ENCODE measurements at regions not wholly inside any gene's neighbourhood (a gene's known extent, or its start where the extent isn't known, plus 50 kb on each side); places are given as distances from the start of the nearest gene placed in this dataset.

GRCh38 chr10:44851881-44852280 lies 59.3 kb upstream of the TMEM72 start:
- no peak for TF ChIP-seq CTCF (IDR thresholded peaks at IDR 0.05; ENCODE audit: low read depth, low read length, poor library complexity, severe bottlenecking)
- TF ChIP-seq EZH2phosphoT487 (IDR thresholded peaks at IDR 0.05; ENCODE audit: borderline replicate concordance, low read length): no peak

All from DOHH2 (cell line).